ENCODE measurements at regions not wholly inside any gene's neighbourhood (a gene's known extent, or its start where the extent isn't known, plus 50 kb on each side); places are given as distances from the start of the nearest gene placed in this dataset.

DNA sequence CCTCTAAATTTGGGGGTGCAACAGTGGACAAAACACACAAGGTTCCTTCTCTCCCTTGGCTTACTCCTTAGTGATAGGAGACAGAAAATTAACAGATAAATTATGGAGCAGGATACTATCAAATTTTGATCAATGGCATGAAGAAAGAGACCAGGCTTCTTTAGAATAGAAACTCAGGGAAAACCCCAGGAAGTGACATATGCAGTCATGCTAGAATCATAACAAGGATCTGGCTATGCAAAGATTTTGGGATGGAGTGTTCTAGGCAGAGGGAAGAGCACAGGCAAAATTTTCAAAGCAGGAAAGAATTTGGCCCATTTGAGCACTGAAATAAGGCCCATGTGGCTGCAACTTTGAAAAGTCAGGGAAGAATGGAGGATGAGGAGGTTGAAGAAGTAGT is 182.3 kb upstream of the PLEKHG7 start:
- H3K4me3 ChIP-seq (ENCODE audit: low read length in 2 of 2) = no peak overlapping the region
- no peaks in the 10 kb centered on the region for H3K27me3 ChIP-seq (ENCODE audit: control insufficient read depth in 2 of 2, insufficient read depth in 1 of 2, low read length in 1 of 2)
- no peaks in the 10 kb centered on the region for H3K9me3 ChIP-seq (ENCODE audit: control insufficient read depth in 2 of 2, insufficient read depth in 1 of 2, low read length in 1 of 2)
- no peak overlapping the region for H3K27ac ChIP-seq (ENCODE audit: low read depth in 1 of 2, low read length in 1 of 2)
- H3K36me3 ChIP-seq (ENCODE audit: control insufficient read depth in 2 of 2, insufficient read depth in 2 of 2, low read length in 1 of 2) = no peaks in the 10 kb centered on the region
- no peaks in the 10 kb centered on the region for H3K4me1 ChIP-seq (ENCODE audit: control insufficient read depth in 2 of 2, insufficient read depth in 2 of 2, low read length in 2 of 2)
- DNase-seq (ENCODE audit: low read depth in 6 of 9, low spot score in 9 of 9) = no peak

DNA sequence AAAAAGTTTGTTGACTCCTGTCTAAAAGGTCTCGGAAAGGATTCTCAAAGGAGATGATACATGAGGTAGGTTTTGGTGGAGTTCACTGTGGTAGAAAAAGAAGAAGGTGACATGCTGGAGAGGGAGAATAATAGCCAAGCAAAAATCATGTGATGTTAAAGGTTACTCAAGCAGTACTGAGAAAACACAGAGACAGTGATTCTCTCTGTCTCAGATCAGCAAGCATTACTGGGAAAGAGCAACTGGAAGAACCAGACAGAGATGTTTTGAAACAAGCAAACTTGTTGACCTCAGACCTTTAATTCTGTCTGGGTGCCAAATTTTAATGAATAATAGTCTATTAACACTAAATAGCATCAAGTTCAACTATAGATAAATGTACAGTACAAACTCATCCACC is 183.5 kb upstream of the PLEKHG7 start:
- H3K4me3 ChIP-seq (ENCODE audit: low read length in 2 of 2) = no peak overlapping the region
- H3K27me3 ChIP-seq (ENCODE audit: control insufficient read depth in 2 of 2, insufficient read depth in 1 of 2, low read length in 1 of 2) = no peaks in the 10 kb centered on the region
- H3K4me1 ChIP-seq (ENCODE audit: control insufficient read depth in 2 of 2, insufficient read depth in 2 of 2, low read length in 2 of 2) = no peaks in the 10 kb centered on the region
- WGBS = 97% methylated on average over 1 of the region's 1 CpG
- no peaks in the 10 kb centered on the region for H3K36me3 ChIP-seq (ENCODE audit: control insufficient read depth in 2 of 2, insufficient read depth in 2 of 2, low read length in 1 of 2)
- no peaks in the 10 kb centered on the region for H3K9me3 ChIP-seq (ENCODE audit: control insufficient read depth in 2 of 2, insufficient read depth in 1 of 2, low read length in 1 of 2)
- H3K27ac ChIP-seq (ENCODE audit: low read depth in 1 of 2, low read length in 1 of 2) = no peak overlapping the region
- DNase-seq (ENCODE audit: low read depth in 6 of 9, low spot score in 9 of 9) = no peak

DNA sequence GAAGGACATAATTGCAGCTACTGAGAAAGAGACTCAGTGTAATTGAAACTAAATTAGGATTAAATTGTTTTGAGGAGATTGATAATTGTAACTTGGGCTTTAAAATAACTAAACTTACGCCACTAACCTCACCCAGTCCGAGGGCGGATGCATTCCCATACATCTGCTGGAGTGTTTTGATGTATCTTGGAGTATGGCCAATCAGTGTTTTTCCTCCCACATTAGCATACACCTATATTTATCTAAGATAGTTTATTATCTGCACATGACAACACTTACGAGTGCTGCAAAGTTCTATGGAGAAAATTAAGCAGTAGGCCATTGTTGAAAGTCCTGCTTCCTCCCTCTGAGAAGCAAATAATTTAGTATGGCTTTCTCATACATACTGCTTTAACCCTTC is 184.7 kb upstream of the PLEKHG7 start:
- WGBS = 98% methylated on average over 4 of the region's 4 CpGs
- DNase-seq (ENCODE audit: low read depth in 6 of 9, low spot score in 9 of 9) = no peak

GRCh38 chr12:92516277-92516600 is 186.6 kb upstream of the PLEKHG7 start:
- H3K27ac ChIP-seq (ENCODE audit: low read depth in 1 of 2, low read length in 1 of 2) = no peak overlapping the region

More for the DNA sequence above, 184.7 kb upstream of the PLEKHG7 start:
- no peaks in the 10 kb centered on the region for H3K36me3 ChIP-seq (ENCODE audit: control insufficient read depth in 2 of 2, insufficient read depth in 2 of 2, low read length in 1 of 2)
- H3K27me3 ChIP-seq (ENCODE audit: control insufficient read depth in 2 of 2, insufficient read depth in 1 of 2, low read length in 1 of 2) = no peaks in the 10 kb centered on the region
- H3K27ac ChIP-seq (ENCODE audit: low read depth in 1 of 2, low read length in 1 of 2) = no peak overlapping the region
- no peaks in the 10 kb centered on the region for H3K9me3 ChIP-seq (ENCODE audit: control insufficient read depth in 2 of 2, insufficient read depth in 1 of 2, low read length in 1 of 2)
- no peak overlapping the region for H3K4me3 ChIP-seq (ENCODE audit: low read length in 2 of 2)
- no peaks in the 10 kb centered on the region for H3K4me1 ChIP-seq (ENCODE audit: control insufficient read depth in 2 of 2, insufficient read depth in 2 of 2, low read length in 2 of 2)

DNA sequence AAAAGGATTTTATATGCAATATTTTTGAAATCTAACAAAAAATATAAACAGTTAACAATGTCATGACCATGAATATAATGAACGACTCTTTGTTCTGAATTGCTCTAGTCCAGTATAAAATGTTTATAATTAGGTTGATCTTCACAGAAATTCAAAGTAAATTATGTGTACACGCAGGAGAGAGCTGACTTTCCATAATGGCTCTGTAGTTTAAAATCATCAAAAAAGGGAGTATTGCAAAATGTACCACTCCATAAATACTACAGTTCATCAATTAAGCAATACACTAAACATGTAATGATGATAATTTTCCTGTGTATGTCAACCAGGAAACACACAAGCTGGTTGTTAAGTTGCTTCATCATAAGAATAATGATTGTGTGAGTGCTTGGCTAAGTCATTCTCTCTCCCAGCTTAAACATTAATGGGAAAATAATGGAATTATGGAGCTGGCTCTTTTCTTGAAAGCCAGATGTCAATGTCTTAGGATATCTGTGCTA is 189.5 kb upstream of the PLEKHG7 start:
- H3K27me3 ChIP-seq (ENCODE audit: control insufficient read depth in 2 of 2, insufficient read depth in 1 of 2, low read length in 1 of 2) = no peaks in the 10 kb centered on the region
- H3K27ac ChIP-seq (ENCODE audit: low read depth in 1 of 2, low read length in 1 of 2) = no peak overlapping the region
- DNase-seq (ENCODE audit: low read depth in 6 of 9, low spot score in 9 of 9) = no peak
- H3K4me3 ChIP-seq (ENCODE audit: low read length in 2 of 2) = no peak overlapping the region
- no peaks in the 10 kb centered on the region for H3K36me3 ChIP-seq (ENCODE audit: control insufficient read depth in 2 of 2, insufficient read depth in 2 of 2, low read length in 1 of 2)
- no peaks in the 10 kb centered on the region for H3K4me1 ChIP-seq (ENCODE audit: control insufficient read depth in 2 of 2, insufficient read depth in 2 of 2, low read length in 2 of 2)
- no peaks in the 10 kb centered on the region for H3K9me3 ChIP-seq (ENCODE audit: control insufficient read depth in 2 of 2, insufficient read depth in 1 of 2, low read length in 1 of 2)
- 97% methylated on average over 2 of the region's 2 CpGs for WGBS

More at GRCh38 chr12:92516277-92516600, 186.6 kb upstream of the PLEKHG7 start:
- no peak for DNase-seq (ENCODE audit: low read depth in 6 of 9, low spot score in 9 of 9)
- Histone ChIP-seq H3K4me1 (ENCODE audit: control insufficient read depth in 2 of 2, insufficient read depth in 2 of 2, low read length in 2 of 2) (no peaks in the 10 kb centered on the region), H3K27me3 (ENCODE audit: control insufficient read depth in 2 of 2, insufficient read depth in 1 of 2, low read length in 1 of 2) (no peaks in the 10 kb centered on the region), H3K4me3 (ENCODE audit: low read length in 2 of 2) (no peak overlapping the region), H3K36me3 (ENCODE audit: control insufficient read depth in 2 of 2, insufficient read depth in 2 of 2, low read length in 1 of 2) (no peaks in the 10 kb centered on the region), H3K9me3 (ENCODE audit: control insufficient read depth in 2 of 2, insufficient read depth in 1 of 2, low read length in 1 of 2) (no peaks in the 10 kb centered on the region)
- WGBS = 92% methylated on average over 1 of the region's 1 CpG

GRCh38 chr12:92511786-92512185 is 191.0 kb upstream of the PLEKHG7 start:
- Histone ChIP-seq H3K4me1 (ENCODE audit: control insufficient read depth in 2 of 2, insufficient read depth in 2 of 2, low read length in 2 of 2) (no peaks in the 10 kb centered on the region), H3K4me3 (ENCODE audit: low read length in 2 of 2) (no peak overlapping the region), H3K9me3 (ENCODE audit: control insufficient read depth in 2 of 2, insufficient read depth in 1 of 2, low read length in 1 of 2) (no peaks in the 10 kb centered on the region), H3K27ac (ENCODE audit: low read depth in 1 of 2, low read length in 1 of 2) (no peak overlapping the region), H3K36me3 (ENCODE audit: control insufficient read depth in 2 of 2, insufficient read depth in 2 of 2, low read length in 1 of 2) (no peaks in the 10 kb centered on the region), H3K27me3 (ENCODE audit: control insufficient read depth in 2 of 2, insufficient read depth in 1 of 2, low read length in 1 of 2) (no peaks in the 10 kb centered on the region)
- no peak for DNase-seq (ENCODE audit: low read depth in 6 of 9, low spot score in 9 of 9)
- WGBS = 97% methylated on average over 5 of the region's 5 CpGs

- H3K4me1 ChIP-seq (ENCODE audit: control insufficient read depth in 2 of 2, insufficient read depth in 2 of 2, low read length in 2 of 2) = peaks cover 4 to 12% of the 10 kb centered on the region in 2 donors
- no peaks in the 10 kb centered on the region for H3K36me3 ChIP-seq (ENCODE audit: control insufficient read depth in 2 of 2, insufficient read depth in 2 of 2, low read length in 1 of 2)
- WGBS = 95% methylated on average over 2 of the region's 2 CpGs
- DNase-seq (ENCODE audit: low read depth in 6 of 9, low spot score in 9 of 9) = no peak
- no peaks in the 10 kb centered on the region for H3K9me3 ChIP-seq (ENCODE audit: control insufficient read depth in 2 of 2, insufficient read depth in 1 of 2, low read length in 1 of 2)
- no peaks in the 10 kb centered on the region for H3K27me3 ChIP-seq (ENCODE audit: control insufficient read depth in 2 of 2, insufficient read depth in 1 of 2, low read length in 1 of 2)
- no peak overlapping the region for H3K4me3 ChIP-seq (ENCODE audit: low read length in 2 of 2)
- H3K27ac ChIP-seq (ENCODE audit: low read depth in 1 of 2, low read length in 1 of 2) = no peak overlapping the region
These were observed 193.5 kb upstream of the PLEKHG7 start for GRCh38 chr12:92509156-92509738.

- DNase-seq (ENCODE audit: low read depth in 6 of 9, low spot score in 9 of 9) = no peak
- 88% methylated on average over 3 of the region's 3 CpGs for WGBS
- Histone ChIP-seq H3K27ac (ENCODE audit: low read depth in 1 of 2, low read length in 1 of 2) (no peak overlapping the region), H3K4me1 (ENCODE audit: control insufficient read depth in 2 of 2, insufficient read depth in 2 of 2, low read length in 2 of 2) (peaks cover 4 to 16% of the 10 kb centered on the region in 2 donors), H3K27me3 (ENCODE audit: control insufficient read depth in 2 of 2, insufficient read depth in 1 of 2, low read length in 1 of 2) (no peaks in the 10 kb centered on the region), H3K4me3 (ENCODE audit: low read length in 2 of 2) (no peak overlapping the region), H3K36me3 (ENCODE audit: control insufficient read depth in 2 of 2, insufficient read depth in 2 of 2, low read length in 1 of 2) (no peaks in the 10 kb centered on the region), H3K9me3 (ENCODE audit: control insufficient read depth in 2 of 2, insufficient read depth in 1 of 2, low read length in 1 of 2) (no peaks in the 10 kb centered on the region)
These were observed 195.9 kb upstream of the PLEKHG7 start for GRCh38 chr12:92506891-92507290.

GRCh38 chr12:92506460-92506859 is 196.3 kb upstream of the PLEKHG7 start:
- H3K27ac ChIP-seq (ENCODE audit: low read depth in 1 of 2, low read length in 1 of 2) = peak overlapping the region in 1 of 2 donors; percentile 85
- DNase-seq (ENCODE audit: low read depth in 6 of 9, low spot score in 9 of 9) = no peak

More at GRCh38 chr12:92506460-92506859, 196.3 kb upstream of the PLEKHG7 start:
- H3K4me3 ChIP-seq (ENCODE audit: low read length in 2 of 2) = no peak overlapping the region
- H3K4me1 ChIP-seq (ENCODE audit: control insufficient read depth in 2 of 2, insufficient read depth in 2 of 2, low read length in 2 of 2) = peaks cover 4 to 16% of the 10 kb centered on the region in 2 donors
- WGBS = 92% methylated on average over 2 of the region's 2 CpGs
- no peaks in the 10 kb centered on the region for H3K27me3 ChIP-seq (ENCODE audit: control insufficient read depth in 2 of 2, insufficient read depth in 1 of 2, low read length in 1 of 2)
- H3K9me3 ChIP-seq (ENCODE audit: control insufficient read depth in 2 of 2, insufficient read depth in 1 of 2, low read length in 1 of 2) = no peaks in the 10 kb centered on the region
- H3K36me3 ChIP-seq (ENCODE audit: control insufficient read depth in 2 of 2, insufficient read depth in 2 of 2, low read length in 1 of 2) = no peaks in the 10 kb centered on the region

Measured in thymus (tissue), 11 donors.